ENCODE measurements at regions not wholly inside any gene's neighbourhood (a gene's known extent, or its start where the extent isn't known, plus 50 kb on each side); places are given as distances from the start of the nearest gene placed in this dataset.
"Not testable (repeated sequence)": the region's sequence is repeated elsewhere in the genome, so short reads cannot be mapped to it uniquely, and the experiment has no call there.

GRCh38 chr17:26994648-26995047, 299.3 kb upstream of the WSB1 start:
- H3K36me3 ChIP-seq; H3K4me3 ChIP-seq; DNase-seq (ENCODE audit: low read depth in 1 of 2, low spot score in 1 of 2); H3K9me3 ChIP-seq (ENCODE audit: low read depth); H3K27ac ChIP-seq; H3K4me1 ChIP-seq (ENCODE audit: low read depth); H3K27me3 ChIP-seq: not testable (repeated sequence)

GRCh38 chr17:26996146-26996916, 297.6 kb upstream of the WSB1 start:
- not testable (repeated sequence) for H3K27me3 ChIP-seq; H3K9me3 ChIP-seq (ENCODE audit: low read depth); DNase-seq (ENCODE audit: low read depth in 1 of 2, low spot score in 1 of 2)

GRCh38 chr17:27007734-27008531, 286.0 kb upstream of the WSB1 start:
- H3K27me3 ChIP-seq; H3K4me3 ChIP-seq; H3K36me3 ChIP-seq; H3K9me3 ChIP-seq (ENCODE audit: low read depth); H3K4me1 ChIP-seq (ENCODE audit: low read depth); H3K27ac ChIP-seq; DNase-seq (ENCODE audit: low read depth in 1 of 2, low spot score in 1 of 2): not testable (repeated sequence)

More at GRCh38 chr17:26996146-26996916, 297.6 kb upstream of the WSB1 start:
- not testable (repeated sequence) for H3K36me3 ChIP-seq; H3K4me1 ChIP-seq (ENCODE audit: low read depth); H3K27ac ChIP-seq; H3K4me3 ChIP-seq

GRCh38 chr17:27009087-27009486, 284.8 kb upstream of the WSB1 start:
- no peak for DNase-seq (ENCODE audit: low read depth in 1 of 2, low spot score in 1 of 2)
- Histone ChIP-seq H3K27me3 (no peaks in the 10 kb centered on the region), H3K27ac (no peak overlapping the region), H3K4me1 (ENCODE audit: low read depth) (no peaks in the 10 kb centered on the region), H3K36me3 (no peaks in the 10 kb centered on the region), H3K4me3 (no peak overlapping the region), H3K9me3 (ENCODE audit: low read depth) (no peaks in the 10 kb centered on the region)
- TF ChIP-seq CTCF (IDR thresholded peaks at IDR 0.05; ENCODE audit: low read depth, low read length): no peak

GRCh38 chr17:27010138-27010537, 283.8 kb upstream of the WSB1 start:
- not testable (repeated sequence) for H3K9me3 ChIP-seq (ENCODE audit: low read depth); H3K4me1 ChIP-seq (ENCODE audit: low read depth); H3K27me3 ChIP-seq; H3K27ac ChIP-seq; DNase-seq (ENCODE audit: low read depth in 1 of 2, low spot score in 1 of 2); H3K4me3 ChIP-seq; H3K36me3 ChIP-seq

GRCh38 chr17:27030552-27030951, 263.4 kb upstream of the WSB1 start:
- H3K27ac ChIP-seq; H3K4me1 ChIP-seq (ENCODE audit: low read depth); H3K9me3 ChIP-seq (ENCODE audit: low read depth); H3K4me3 ChIP-seq; DNase-seq (ENCODE audit: low read depth in 1 of 2, low spot score in 1 of 2); H3K27me3 ChIP-seq; H3K36me3 ChIP-seq: not testable (repeated sequence)

- DNase-seq (ENCODE audit: low read depth in 1 of 2, low spot score in 1 of 2): no peak
- no peak overlapping the region for H3K4me3 ChIP-seq
- H3K9me3 ChIP-seq (ENCODE audit: low read depth): no peaks in the 10 kb centered on the region
- H3K4me1 ChIP-seq (ENCODE audit: low read depth): no peaks in the 10 kb centered on the region
- H3K27ac ChIP-seq: no peak overlapping the region
- no peaks in the 10 kb centered on the region for H3K27me3 ChIP-seq
- TF ChIP-seq CTCF (IDR thresholded peaks at IDR 0.05; ENCODE audit: low read depth, low read length): no peak
- H3K36me3 ChIP-seq: no peaks in the 10 kb centered on the region
Measured at GRCh38 chr17:27038676-27039075, 255.2 kb upstream of the WSB1 start.

- H3K36me3 ChIP-seq; H3K27me3 ChIP-seq; H3K27ac ChIP-seq; DNase-seq (ENCODE audit: low read depth in 1 of 2, low spot score in 1 of 2); H3K4me3 ChIP-seq; H3K9me3 ChIP-seq (ENCODE audit: low read depth); H3K4me1 ChIP-seq (ENCODE audit: low read depth): not testable (repeated sequence)
Measured at GRCh38 chr17:27045039-27045438, 248.9 kb upstream of the WSB1 start.
